Spleen (tissue), 11 donors: ENCODE measurements at regions not wholly inside any gene's neighbourhood (a gene's known extent, or its start where the extent isn't known, plus 50 kb on each side); places are given as distances from the start of the nearest gene placed in this dataset.

Experiments
- DNase-seq: peaks from one replicate; pipeline ENCODE4 v3.0.0-alpha.2; 2020
- H3K27ac ChIP-seq, 8 donors: fragments of 200-600 bp; sonication (generic) in 7 of 8; 1 replicate in 4 of 8; 2 replicates in 4 of 8; pipeline versions ENCODE4 v1.5.0 to v1.8.0; 2016 to 2021; ENCODE audit warnings: inconsistent platforms in 4 of 8, mild to moderate bottlenecking in 4 of 8, moderate library complexity in 1 of 8
- H3K27me3 ChIP-seq, 7 donors: fragments of 200-600 bp; sonication (generic) in 6 of 7; replicated peaks in 1 of 7; 1 replicate in 4 of 7; 2 replicates in 3 of 7; pipeline versions ENCODE4 v1.5.0 to v1.8.0; 2016 to 2021; ENCODE audit warnings: inconsistent platforms in 3 of 7, mild to moderate bottlenecking in 1 of 7
- H3K36me3 ChIP-seq, 6 donors: fragments of 200-600 bp; sonication (generic) in 5 of 6; 1 replicate in 4 of 6; 2 replicates in 2 of 6; pipeline versions ENCODE4 v1.5.0 to v1.8.0; 2016 to 2021; ENCODE audit warnings: inconsistent platforms in 2 of 6
- H3K4me1 ChIP-seq, 6 donors: fragments of 200-600 bp; sonication (generic) in 5 of 6; 1 replicate in 3 of 6; 2 replicates in 3 of 6; pipeline versions ENCODE4 v1.5.0 to v1.8.0; 2016 to 2021; ENCODE audit warnings: inconsistent platforms in 3 of 6
- H3K4me3 ChIP-seq, 8 donors: fragments of 200-600 bp; sonication (generic) in 7 of 8; 1 replicate in 4 of 8; 2 replicates in 4 of 8; pipeline versions ENCODE4 v1.5.0 to v1.8.0; 2016 to 2021; ENCODE audit warnings: inconsistent platforms in 4 of 8, mild to moderate bottlenecking in 4 of 8, moderate library complexity in 2 of 8
- H3K9me3 ChIP-seq, 8 donors: fragments of 200-600 bp; sonication (generic) in 7 of 8; 1 replicate in 4 of 8; 2 replicates in 4 of 8; pipeline versions ENCODE4 v1.5.0 to v1.8.0; 2016 to 2021; ENCODE audit warnings: inconsistent platforms in 4 of 8
- CTCF ChIP-seq, 11 experiments: fragments of 200-600 bp in 7 of 11; fragments of 450-650 bp in 4 of 11; sonication (generic) in 4 of 11; IDR thresholded peaks in 8 of 11; conservative IDR thresholded peaks in 3 of 11; 1 replicate in 7 of 11; 2 replicates in 4 of 11; pipeline versions ENCODE4 v1.4.0 to v1.8.0; 2016 to 2021; ENCODE audit warnings: antibody characterized with exemption in 11 of 11, inconsistent platforms in 4 of 11, mild to moderate bottlenecking in 1 of 11
- POLR2A ChIP-seq, 3 donors: fragments of 450-650 bp; IDR thresholded peaks; one replicate each; pipeline ENCODE4 v1.5.1; 2017; ENCODE audit warnings: antibody characterized with exemption in 3 of 3, mild to moderate bottlenecking in 1 of 3
- POLR2AphosphoS5 ChIP-seq, 3 donors: sonication (generic); formaldehyde crosslinking; IDR thresholded peaks; one replicate each; pipeline ENCODE4 v1.5.1; 2017; ENCODE audit warnings: antibody characterized with exemption in 3 of 3
- WGBS, 5 donors: extraction: QIAGEN DNeasy Blood & Tissue Kit in 3 of 5; methylation state at CpG; one replicate each; pipeline versions ENCODE4 v1.1.5 to v1.1.7; 2013 to 2018; 5-methylcytosine and 5-hydroxymethylcytosine counted together
- intact Hi-C: fragments of 100-400 bp; cut with DNase I; formaldehyde crosslinking; loops from one replicate; pipeline ENCODE4 v1.15.0; 2023; ENCODE audit warnings: low total_unique reads
- donor health status: healthy with polysubstance abuse.
- donor health status: DM: no; HTN: no; CAD: no; lungs with moderate emphysema.
- donor health status: DM: no; HTN: no; CAD: no.
- donor health status: Bipolar disorder and iron deficiency.
- donor health status: healthy.
- donor health status: DM: no; HTN: no; CAD: no.
- donor health status: DM: yes; HTN: yes; CAD: no.

- intact Hi-C loops = no loop called here
- 81 to 96% (median 88%) methylated on average over 1 of the region's 1 CpG for WGBS, 5 donors
- TF ChIP-seq POLR2A (IDR thresholded peaks at IDR 0.05) (no peak), CTCF (IDR thresholded peaks at IDR 0.05 in 8 of 11, conservative IDR thresholded peaks at IDR 0.05 in 3 of 11) (no peak), POLR2AphosphoS5 (IDR thresholded peaks at IDR 0.05) (no peak)
These were observed 230.3 kb downstream of the CSNK2A3 start for GRCh38 chr11:11122749-11123148.

DNA sequence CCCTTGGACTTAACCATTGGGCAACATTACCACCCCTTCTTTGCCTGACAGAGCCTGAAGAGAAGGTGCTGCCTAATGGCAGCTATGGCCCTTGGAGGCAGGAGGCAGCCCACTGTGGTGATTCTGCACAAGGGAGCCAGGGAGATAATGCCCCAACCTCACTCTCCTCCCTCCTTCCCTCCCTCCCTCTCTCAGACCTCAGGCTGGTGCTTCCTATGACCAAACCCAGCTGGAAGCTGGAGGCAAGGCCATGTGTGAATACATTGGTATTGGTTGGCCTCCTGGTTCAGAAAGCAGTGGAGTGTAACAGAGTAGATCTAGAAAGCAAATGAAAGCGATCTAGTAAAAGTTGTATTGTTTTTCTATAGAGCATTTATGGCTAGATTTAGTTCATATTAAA, 233.1 kb downstream of the CSNK2A3 start:
- 83 to 98% (median 97%) methylated on average over 1 of the region's 1 CpG for WGBS, 5 donors
- no peak for TF ChIP-seq CTCF (IDR thresholded peaks at IDR 0.05 in 8 of 11, conservative IDR thresholded peaks at IDR 0.05 in 3 of 11)
- TF ChIP-seq POLR2A (IDR thresholded peaks at IDR 0.05) = no peak
- no peak for TF ChIP-seq POLR2AphosphoS5 (IDR thresholded peaks at IDR 0.05)
- no peak for DNase-seq
- no peaks in the 10 kb centered on the region for H3K4me1 ChIP-seq
- no peak overlapping the region for H3K4me3 ChIP-seq
- H3K36me3 ChIP-seq = no peaks in the 10 kb centered on the region
- intact Hi-C loops = no loop called here
- peaks cover 0 to 6% (median 0%) of the 10 kb centered on the region in 8 donors for H3K9me3 ChIP-seq
- no peaks in the 10 kb centered on the region for H3K27me3 ChIP-seq
- H3K27ac ChIP-seq = no peak overlapping the region

More at GRCh38 chr11:11122749-11123148, 230.3 kb downstream of the CSNK2A3 start:
- Histone ChIP-seq H3K27me3 (no peaks in the 10 kb centered on the region), H3K4me1 (no peaks in the 10 kb centered on the region), H3K4me3 (no peak overlapping the region), H3K36me3 (no peaks in the 10 kb centered on the region), H3K27ac (no peak overlapping the region), H3K9me3 (no peaks in the 10 kb centered on the region)
- DNase-seq = no peak

DNA sequence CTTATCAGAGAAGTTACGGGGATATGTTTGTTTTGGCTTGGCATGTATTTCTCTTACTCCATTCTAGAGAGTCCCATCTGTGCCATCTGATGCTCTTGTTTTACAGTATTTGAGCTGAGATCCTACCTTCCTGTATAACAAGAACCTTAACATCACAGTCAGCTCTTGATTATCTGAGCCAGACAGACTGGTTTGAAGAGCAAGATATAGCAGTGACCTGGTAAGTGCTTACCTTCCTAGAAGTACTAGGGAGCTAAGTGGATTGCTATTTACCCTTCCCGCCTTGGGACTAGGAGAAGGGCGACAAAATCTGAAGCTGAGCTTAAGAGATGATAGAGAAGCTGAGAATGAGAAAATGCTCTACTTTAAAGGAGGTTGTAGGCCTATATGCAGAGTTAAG, 235.3 kb downstream of the CSNK2A3 start:
- no peaks in the 10 kb centered on the region for H3K27me3 ChIP-seq
- H3K4me1 ChIP-seq = no peaks in the 10 kb centered on the region
- TF ChIP-seq POLR2A (IDR thresholded peaks at IDR 0.05) (no peak), POLR2AphosphoS5 (IDR thresholded peaks at IDR 0.05) (no peak), CTCF (IDR thresholded peaks at IDR 0.05 in 8 of 11, conservative IDR thresholded peaks at IDR 0.05 in 3 of 11) (no peak)
- H3K36me3 ChIP-seq = no peaks in the 10 kb centered on the region
- H3K27ac ChIP-seq = no peak overlapping the region
- H3K9me3 ChIP-seq = peaks cover 0 to 27% (median 18%) of the 10 kb centered on the region in 8 donors
- no peak for DNase-seq
- no peak overlapping the region for H3K4me3 ChIP-seq
- intact Hi-C loops = no loop called here
- WGBS, 5 donors = 88 to 95% (median 94%) methylated on average over 3 of the region's 3 CpGs

- DNase-seq = no peak
- intact Hi-C loops = no loop called here
- Histone ChIP-seq H3K27me3 (no peaks in the 10 kb centered on the region), H3K4me1 (no peaks in the 10 kb centered on the region), H3K9me3 (peaks cover 0 to 32% (median 21%) of the 10 kb centered on the region in 8 donors), H3K4me3 (no peak overlapping the region), H3K27ac (no peak overlapping the region), H3K36me3 (no peaks in the 10 kb centered on the region)
- 73 to 90% (median 86%) methylated on average over 3 of the region's 3 CpGs for WGBS, 5 donors
- TF ChIP-seq POLR2AphosphoS5 (IDR thresholded peaks at IDR 0.05) = no peak
- TF ChIP-seq CTCF (IDR thresholded peaks at IDR 0.05 in 8 of 11, conservative IDR thresholded peaks at IDR 0.05 in 3 of 11) = no peak
- TF ChIP-seq POLR2A (IDR thresholded peaks at IDR 0.05) = no peak
These were observed 237.6 kb downstream of the CSNK2A3 start for GRCh38 chr11:11115475-11115874.
